PC-3 (cell line): ENCODE measurements at regions not wholly inside any gene's neighbourhood (a gene's known extent, or its start where the extent isn't known, plus 50 kb on each side); places are given as distances from the start of the nearest gene placed in this dataset.

Source experiments
- ATAC-seq: fragments of 200-7000 bp; cut with Tn5 transposase; 2 replicates; pipeline ENCODE4 v1.9.1; 2020; ENCODE audit warnings: mild to moderate bottlenecking, moderate library complexity
- BruUV-seq: library from RNA; stranded (reverse); fragments of 400-500 nt; replicated peaks from 2 replicates; lab custom pipeline; 2021; lab: Mats Ljungman, UMichigan
- CTCF ChIA-PET: fragments of 300-600 bp; sonication (Branson Sonifier 250); formaldehyde crosslinking; loops from one replicate; lab custom pipeline; 2022; ENCODE audit warnings: antibody characterized with exemption; lab: Charles Lee
- POLR2A ChIA-PET: fragments of 300-600 bp; sonication (Branson Sonifier 250); formaldehyde crosslinking; loops from one replicate; lab custom pipeline; 2022; ENCODE audit warnings: antibody characterized with exemption; ENCODE audit not compliant: unreplicated experiment; lab: Charles Lee
- DNase-seq: peaks from one replicate; pipeline ENCODE4 v3.0.0-alpha.2; 2015
- H2AFZ ChIP-seq: fragments of 300-600 bp; sonication (generic); 2 replicates; pipeline ENCODE4 v1.6.0; 2016; ENCODE audit warnings: antibody characterized with exemption, low read length
- H3F3A ChIP-seq: fragments of 300-600 bp; sonication (generic); one replicate; pipeline ENCODE4 v1.6.0; 2017; ENCODE audit warnings: antibody characterized with exemption, low read length, control low read depth, mild to moderate bottlenecking; ENCODE audit not compliant: unreplicated experiment
- H3K27ac ChIP-seq: fragments of 300-600 bp; sonication (generic); 2 replicates; pipeline ENCODE4 v1.5.1; 2016; ENCODE audit warnings: mild to moderate bottlenecking, low read length
- H3K27me3 ChIP-seq: fragments of 300-600 bp; sonication (generic); 2 replicates; pipeline ENCODE4 v1.6.1; 2016; ENCODE audit warnings: low read length, mixed read lengths
- H3K36me3 ChIP-seq: fragments of 300-600 bp; sonication (generic); 2 replicates; pipeline ENCODE4 v1.6.1; 2016; ENCODE audit warnings: low read depth, mixed run types, low read length, mixed read lengths
- H3K4me1 ChIP-seq: fragments of 300-600 bp; sonication (generic); 2 replicates; pipeline ENCODE4 v1.5.1; 2016; ENCODE audit warnings: low read length; ENCODE audit not compliant: insufficient read depth
- H3K4me2 ChIP-seq: fragments of 300-600 bp; sonication (generic); 2 replicates; pipeline ENCODE4 v1.6.0; 2016; ENCODE audit warnings: low read length
- H3K4me3 ChIP-seq: fragments of 300-600 bp; sonication (generic); 2 replicates; pipeline ENCODE4 v1.5.1; 2016; ENCODE audit warnings: mild to moderate bottlenecking, low read length, mixed read lengths
- H3K79me2 ChIP-seq: fragments of 300-600 bp; sonication (generic); 2 replicates; pipeline ENCODE4 v1.6.1; 2017; ENCODE audit warnings: low read length, mixed read lengths
- H3K9ac ChIP-seq: fragments of 300-600 bp; sonication (generic); 2 replicates; pipeline ENCODE4 v1.6.0; 2016; ENCODE audit warnings: mild to moderate bottlenecking, low read length
- H3K9me2 ChIP-seq: fragments of 300-600 bp; sonication (generic); replicated peaks from 2 replicates; pipeline ENCODE4 v1.6.1; 2016; ENCODE audit warnings: mixed run types, low read length, mixed read lengths
- H3K9me3 ChIP-seq: fragments of 300-600 bp; sonication (generic); 2 replicates; pipeline ENCODE4 v1.6.1; 2016; ENCODE audit warnings: low read length, mixed read lengths
- H4K20me1 ChIP-seq: fragments of 300-600 bp; sonication (generic); 2 replicates; pipeline ENCODE4 v1.6.1; 2016; ENCODE audit warnings: low read length, mixed read lengths
- CTCF ChIP-seq: fragments of 300-600 bp; sonication (generic); conservative IDR thresholded peaks from 2 replicates; pipeline ENCODE4 v1.5.1; 2017; ENCODE audit warnings: antibody characterized with exemption, low read depth, mild to moderate bottlenecking, low read length
- EZH2 ChIP-seq: fragments of 300-600 bp; sonication (generic); IDR thresholded peaks from one replicate; pipeline ENCODE4 v1.6.1; 2017; ENCODE audit warnings: antibody characterized with exemption, mild to moderate bottlenecking, low read length; ENCODE audit not compliant: unreplicated experiment
- EZH2phosphoT487 ChIP-seq: fragments of 300-600 bp; sonication (generic); IDR thresholded peaks from 2 replicates; pipeline ENCODE4 v1.6.1; 2018; ENCODE audit warnings: mild to moderate bottlenecking, antibody characterized with exemption, low read length, borderline replicate concordance
- intact Hi-C: fragments of 100-400 bp; cut with micrococcal nuclease; formaldehyde crosslinking; loops from 2 replicates; pipeline ENCODE4 v1.9.0; 2023

- Histone ChIP-seq H2AFZ (peak overlapping the region; percentile 4; the same call in 1 of the 2 replicates), H3K9me3 (no peaks in the 10 kb centered on the region), H3K79me2 (no peaks in the 10 kb centered on the region), H3F3A (no peaks in the 10 kb centered on the region), H3K4me1 (peaks cover 25% of the 10 kb centered on the region), H3K27me3 (no peaks in the 10 kb centered on the region), H4K20me1 (no peaks in the 10 kb centered on the region), H3K4me3 (no peak overlapping the region), H3K9ac (no peak overlapping the region), H3K9me2 (no peaks in the 10 kb centered on the region), H3K27ac (no peak overlapping the region), H3K4me2 (peak overlapping the region; percentile 29), H3K36me3 (no peaks in the 10 kb centered on the region)
- intact Hi-C loops = loop anchor here (2.0 to 10.0 kb wide), 2 partner anchors 13 to 239 kb away; no protein-coding TSS in a partner anchor
- ATAC-seq (peak; percentile 68), DNase-seq (peak; percentile 24)
- no TSS peak for BruUV-seq
- POLR2A ChIA-PET = interaction anchor here (0.6 to 0.7 kb wide), 3 partner anchors 72 to 128 kb away, joined by 3 to 22 read pairs (median 3); no protein-coding TSS in a partner anchor
- TF ChIP-seq EZH2phosphoT487 (no peak), CTCF (no peak; the same call in 1 of the 2 replicates), EZH2 (no peak)
- CTCF ChIA-PET = no interaction called here
Measured at GRCh38 chr3:194075802-194076460, 60.0 kb upstream of the HES1 start.

- TF ChIP-seq EZH2phosphoT487 = no peak
- TF ChIP-seq EZH2 = no peak
- no peak for TF ChIP-seq CTCF
- DNase-seq (no peak), ATAC-seq (no peak)
- Histone ChIP-seq H3K9me3 (no peaks in the 10 kb centered on the region), H4K20me1 (no peaks in the 10 kb centered on the region), H3F3A (no peaks in the 10 kb centered on the region), H3K4me3 (no peak overlapping the region), H2AFZ (no peak overlapping the region), H3K4me1 (peaks cover 22% of the 10 kb centered on the region), H3K36me3 (no peaks in the 10 kb centered on the region), H3K9me2 (no peaks in the 10 kb centered on the region), H3K79me2 (no peaks in the 10 kb centered on the region), H3K27ac (no peak overlapping the region), H3K9ac (no peak overlapping the region), H3K27me3 (no peaks in the 10 kb centered on the region), H3K4me2 (no peak overlapping the region)
- intact Hi-C loops = loop anchor here (10.0 kb wide), 1 partner anchor 238 kb away; no protein-coding TSS in a partner anchor
- CTCF ChIA-PET = no interaction called here
- BruUV-seq = no TSS peak
- POLR2A ChIA-PET = no interaction called here
Measured at GRCh38 chr3:194076475-194076874, 59.5 kb upstream of the HES1 start.

- Histone ChIP-seq H3F3A (no peaks in the 10 kb centered on the region), H3K4me2 (no peak overlapping the region), H3K79me2 (no peaks in the 10 kb centered on the region), H3K9me3 (no peaks in the 10 kb centered on the region), H3K9ac (no peak overlapping the region), H3K4me1 (peaks cover 14% of the 10 kb centered on the region), H3K4me3 (no peak overlapping the region), H2AFZ (no peak overlapping the region), H3K27ac (no peak overlapping the region), H4K20me1 (no peaks in the 10 kb centered on the region), H3K36me3 (no peaks in the 10 kb centered on the region), H3K9me2 (no peaks in the 10 kb centered on the region), H3K27me3 (no peaks in the 10 kb centered on the region)
- no TSS peak for BruUV-seq
- TF ChIP-seq EZH2 = no peak
- no peak for TF ChIP-seq EZH2phosphoT487
- CTCF ChIA-PET = no interaction called here
- intact Hi-C loops = loop anchor here (10.0 kb wide), 1 partner anchor 237 kb away; no protein-coding TSS in a partner anchor
- DNase-seq (no peak), ATAC-seq (no peak)
- POLR2A ChIA-PET = no interaction called here
Measured at GRCh38 chr3:194077602-194078001, 58.3 kb upstream of the HES1 start.
